A673 (cell line): ENCODE measurements at regions not wholly inside any gene's neighbourhood (a gene's known extent, or its start where the extent isn't known, plus 50 kb on each side); places are given as distances from the start of the nearest gene placed in this dataset.

ENCODE experiments used
- EZH2 ChIP-seq: fragments of 200-600 bp; sonication (generic); IDR thresholded peaks from 2 replicates; pipeline ENCODE4 v1.6.1; 2017; ENCODE audit warnings: borderline replicate concordance, low read depth, mild to moderate bottlenecking, mixed read lengths, antibody characterized with exemption, low read length; ENCODE audit not compliant: poor library complexity, severe bottlenecking
- TF ChIP-seq, protein P1 (sequence below): fragments of 300-800, 200-600 bp; sonication (generic); conservative IDR thresholded peaks from 2 replicates; pipeline ENCODE4 v1.5.1; 2017; ENCODE audit warnings: low read depth, mild to moderate bottlenecking, antibody characterized with exemption, low read length, moderate library complexity, mixed read lengths

DNA sequence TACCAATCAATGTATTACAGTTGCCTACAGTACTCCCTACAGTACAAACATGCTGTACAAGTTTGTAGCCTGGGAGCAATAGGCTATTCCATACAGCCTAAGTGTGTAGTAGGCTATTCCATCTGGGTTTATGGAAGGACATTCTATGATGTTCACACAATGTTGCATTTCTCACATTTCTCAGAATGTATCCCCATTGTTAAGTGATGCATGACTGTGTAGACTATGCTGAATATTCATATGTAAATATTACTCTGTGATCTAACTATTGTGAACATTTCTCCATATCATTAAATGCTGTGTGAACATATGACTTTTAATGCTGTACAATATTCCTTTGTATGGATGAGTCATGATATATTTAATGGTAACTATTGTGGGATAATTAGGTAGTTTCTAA lies 139.2 kb upstream of the ADAMTS9 start:
- TF ChIP-seq EZH2 = no peak
- TF ChIP-seq, protein P1, sequence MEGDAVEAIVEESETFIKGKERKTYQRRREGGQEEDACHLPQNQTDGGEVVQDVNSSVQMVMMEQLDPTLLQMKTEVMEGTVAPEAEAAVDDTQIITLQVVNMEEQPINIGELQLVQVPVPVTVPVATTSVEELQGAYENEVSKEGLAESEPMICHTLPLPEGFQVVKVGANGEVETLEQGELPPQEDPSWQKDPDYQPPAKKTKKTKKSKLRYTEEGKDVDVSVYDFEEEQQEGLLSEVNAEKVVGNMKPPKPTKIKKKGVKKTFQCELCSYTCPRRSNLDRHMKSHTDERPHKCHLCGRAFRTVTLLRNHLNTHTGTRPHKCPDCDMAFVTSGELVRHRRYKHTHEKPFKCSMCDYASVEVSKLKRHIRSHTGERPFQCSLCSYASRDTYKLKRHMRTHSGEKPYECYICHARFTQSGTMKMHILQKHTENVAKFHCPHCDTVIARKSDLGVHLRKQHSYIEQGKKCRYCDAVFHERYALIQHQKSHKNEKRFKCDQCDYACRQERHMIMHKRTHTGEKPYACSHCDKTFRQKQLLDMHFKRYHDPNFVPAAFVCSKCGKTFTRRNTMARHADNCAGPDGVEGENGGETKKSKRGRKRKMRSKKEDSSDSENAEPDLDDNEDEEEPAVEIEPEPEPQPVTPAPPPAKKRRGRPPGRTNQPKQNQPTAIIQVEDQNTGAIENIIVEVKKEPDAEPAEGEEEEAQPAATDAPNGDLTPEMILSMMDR = no peak
